ENCODE measurements at regions not wholly inside any gene's neighbourhood (a gene's known extent, or its start where the extent isn't known, plus 50 kb on each side); places are given as distances from the start of the nearest gene placed in this dataset.
A peak's percentile ranks its signal among the peaks of the same experiment; 100 is the strongest.

DNA sequence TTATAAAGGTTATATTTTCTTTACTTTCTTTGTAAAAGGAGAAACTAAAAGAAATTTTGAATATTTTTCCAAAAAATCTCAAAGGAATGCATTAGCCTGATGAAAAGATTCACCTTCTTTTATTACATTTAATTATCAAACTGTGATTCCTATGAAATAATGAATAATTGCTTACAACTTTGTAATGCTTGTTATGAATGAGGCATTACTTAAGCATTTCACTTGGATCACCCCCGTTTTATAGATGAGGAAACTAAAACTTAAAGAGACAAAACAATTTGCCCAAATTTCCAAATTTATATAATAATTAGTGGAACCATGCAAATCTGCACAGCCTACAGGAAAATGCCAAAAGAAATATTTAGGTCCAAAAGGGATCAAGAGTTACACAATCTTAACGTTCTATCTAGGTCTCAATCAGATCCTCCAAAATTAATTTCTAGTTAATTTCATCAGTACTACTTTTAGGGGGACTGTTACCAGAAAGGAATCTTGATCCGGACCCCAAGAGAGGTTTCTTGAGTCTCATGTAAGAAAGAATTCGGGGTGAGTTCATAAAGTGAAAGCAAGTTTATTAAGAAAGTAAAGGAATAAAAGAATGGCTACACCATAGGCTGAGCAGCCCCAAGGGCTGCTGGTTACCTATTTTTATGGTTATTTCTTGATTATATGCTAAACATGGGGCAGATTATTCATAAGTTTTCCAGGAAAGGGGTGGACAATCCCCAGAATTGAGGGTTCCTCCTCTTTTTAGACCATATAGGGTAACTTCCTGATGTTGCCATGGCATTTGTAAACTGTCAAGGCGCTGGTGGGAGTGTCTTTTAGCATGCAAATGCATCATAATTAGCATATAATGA lies 288.0 kb downstream of the ADGB start:
- peak in 1 of 2 donors; percentile 16 for DNase-seq

GRCh38 chr6:146887447-146888077 lies 288.8 kb downstream of the ADGB start:
- no peak for DNase-seq

DNA sequence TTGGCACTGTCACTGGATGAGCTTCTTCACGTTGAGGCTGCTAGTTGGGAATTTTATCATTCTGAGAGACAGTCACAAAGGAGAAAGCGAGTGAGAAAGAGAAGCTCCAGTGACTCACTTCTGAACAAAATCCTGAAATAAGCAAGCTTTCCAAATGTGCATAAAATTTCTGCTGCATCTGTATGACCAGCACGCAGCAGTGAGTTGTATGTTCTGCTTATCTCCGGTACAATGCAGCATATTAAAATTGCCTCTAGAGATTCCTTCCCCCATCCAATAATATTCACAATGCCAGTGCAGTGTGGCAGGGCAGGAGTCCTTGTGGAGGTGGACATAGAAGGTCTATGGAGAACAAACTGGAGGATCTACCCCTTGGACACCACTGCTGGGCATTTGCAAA lies 290.5 kb downstream of the ADGB start:
- DNase-seq: no peak

- DNase-seq: no peak
Measured at GRCh38 chr6:146890172-146890571, 291.4 kb downstream of the ADGB start.

GRCh38 chr6:146890644-146891434 lies 292.1 kb downstream of the ADGB start:
- no peak for DNase-seq

DNA sequence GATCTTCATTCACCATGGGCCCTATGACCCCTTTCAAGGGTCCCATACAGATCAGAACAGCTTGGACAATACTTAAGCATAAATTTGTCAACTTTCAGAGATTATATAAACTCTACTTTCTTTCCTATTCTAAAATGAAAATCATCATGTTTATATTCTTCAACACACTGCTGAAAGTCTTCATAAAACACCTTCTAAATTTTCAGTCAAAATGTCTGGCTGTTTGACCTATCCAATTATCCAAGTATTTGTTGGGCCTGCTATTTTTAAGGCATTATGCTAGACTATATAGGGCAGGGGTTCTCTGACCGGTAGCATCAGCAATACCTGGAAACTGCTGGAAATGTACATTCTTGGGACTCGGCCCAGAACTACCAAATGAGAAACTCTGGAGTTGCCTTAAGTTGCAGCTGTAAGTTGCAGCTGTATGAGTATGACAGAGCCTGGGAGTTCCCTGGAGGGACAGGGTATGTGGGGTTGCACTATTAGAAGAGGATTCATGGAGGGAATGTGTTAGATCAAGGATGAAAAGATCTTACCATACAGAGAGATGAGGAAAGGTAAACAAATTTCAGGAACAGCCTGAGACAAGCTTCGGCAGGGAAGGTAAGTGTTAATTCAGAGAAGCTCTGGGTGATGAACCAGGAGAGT lies 293.0 kb downstream of the ADGB start:
- no peak for DNase-seq

GRCh38 chr6:146892283-146892612 lies 293.5 kb downstream of the ADGB start:
- DNase-seq: no peak

DNA sequence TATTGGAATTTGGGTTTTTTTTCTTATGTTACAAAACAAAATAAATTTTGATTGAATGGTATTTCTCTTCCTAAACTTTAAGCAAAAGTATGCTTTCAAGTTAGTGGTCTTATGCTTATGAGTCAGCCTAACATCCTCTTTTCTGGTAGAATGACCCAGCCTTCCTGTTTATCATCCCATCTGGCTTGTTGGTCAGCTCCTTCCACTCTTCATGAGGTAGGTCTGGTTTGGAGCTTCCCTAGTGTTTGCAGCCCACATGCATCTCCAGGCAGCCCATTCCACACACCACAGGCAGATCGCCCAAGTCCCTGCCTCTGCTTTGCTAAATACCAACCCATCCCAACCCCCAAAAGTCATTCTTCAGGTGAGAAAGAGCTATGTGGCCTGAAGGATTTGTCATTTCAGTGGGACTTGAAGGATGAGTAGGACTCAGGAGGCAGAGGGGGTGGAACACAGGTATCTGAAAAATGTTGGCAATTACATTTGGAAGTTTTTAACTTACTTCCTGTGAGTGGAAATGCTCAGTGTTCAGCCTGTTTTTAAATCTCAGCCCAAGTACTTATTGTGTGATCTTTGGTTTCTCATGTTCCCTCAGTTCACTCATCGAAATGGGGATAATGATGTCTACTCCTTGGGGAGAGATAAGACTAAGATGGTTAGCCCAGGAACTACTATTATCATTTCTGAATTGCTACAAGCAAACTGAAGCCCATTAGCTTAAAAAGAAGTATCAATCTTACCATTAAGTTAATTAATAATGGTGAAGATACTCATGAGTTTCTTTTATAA lies 294.0 kb downstream of the ADGB start:
- DNase-seq: peak in 1 of 2 donors; percentile 31

- no peak for DNase-seq
Measured at GRCh38 chr6:146893690-146894089, 294.9 kb downstream of the ADGB start.

DNA sequence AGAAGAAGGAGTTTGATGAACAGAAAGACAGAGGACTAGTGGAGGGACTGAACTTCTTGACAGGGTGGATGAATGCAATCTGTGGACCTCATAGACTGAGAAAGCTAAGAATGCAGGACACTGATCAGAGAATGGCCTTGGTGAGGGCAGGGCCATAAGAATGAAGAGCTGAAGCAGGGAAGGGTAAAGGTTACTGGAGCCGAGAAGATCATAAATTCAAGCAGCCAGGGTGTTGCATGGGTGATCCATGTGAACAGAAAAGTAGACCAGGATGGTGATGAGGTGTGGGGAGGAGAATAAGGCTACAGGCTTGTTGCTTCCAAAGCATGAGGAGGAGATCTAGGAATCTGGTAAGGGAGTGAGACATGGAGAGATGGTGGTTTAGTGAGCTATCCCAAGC lies 295.9 kb downstream of the ADGB start:
- no peak for DNase-seq

- no peak for DNase-seq
Measured at GRCh38 chr6:146895101-146895771, 296.5 kb downstream of the ADGB start.

DNA sequence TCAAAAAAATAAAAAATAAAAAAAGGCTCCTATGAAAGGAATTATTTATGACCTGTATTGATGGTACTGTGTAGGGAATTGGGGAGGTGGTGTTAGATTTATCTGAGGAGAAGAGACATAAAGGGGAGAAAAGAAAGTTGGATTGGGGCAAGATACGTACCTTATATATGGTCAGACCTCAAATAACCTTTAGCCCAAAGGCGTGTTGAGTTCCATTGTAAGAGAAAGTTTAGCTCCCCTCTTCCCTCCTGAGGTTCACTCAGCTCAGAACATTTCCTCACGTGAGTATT lies 296.9 kb downstream of the ADGB start:
- no peak for DNase-seq

GRCh38 chr6:146896062-146896813 lies 297.5 kb downstream of the ADGB start:
- no peak for DNase-seq

GRCh38 chr6:146896960-146897701 lies 298.4 kb downstream of the ADGB start:
- no peak for DNase-seq

GRCh38 chr6:146898069-146898887 lies 299.5 kb downstream of the ADGB start:
- DNase-seq: no peak

- no peak for DNase-seq
Measured at GRCh38 chr6:146898888-146899227, 300.1 kb downstream of the ADGB start.

GRCh38 chr6:146901940-146902816 lies 302.0 kb upstream of the STXBP5 start:
- no peak for DNase-seq

DNA sequence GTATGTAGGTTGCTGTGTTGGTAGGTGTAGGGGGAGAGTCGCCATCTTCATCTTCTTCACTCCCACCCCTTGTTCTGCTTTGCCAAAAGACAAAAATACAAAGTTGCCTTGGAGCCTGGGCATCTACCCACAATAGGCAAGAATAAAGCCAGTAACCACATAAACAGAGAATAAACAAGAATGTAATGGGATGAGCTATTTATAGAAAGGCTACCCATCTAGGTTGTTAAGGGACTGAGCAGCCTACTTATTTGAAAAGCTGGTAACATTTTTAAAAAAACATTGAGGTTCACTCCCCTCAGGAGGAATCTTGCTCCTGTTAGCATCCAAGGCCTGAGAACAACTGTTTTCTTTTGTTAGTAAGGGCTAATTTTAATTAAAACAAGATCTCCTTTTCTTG lies 301.4 kb upstream of the STXBP5 start:
- DNase-seq: no peak

GRCh38 chr6:146903451-146903850 lies 300.8 kb upstream of the STXBP5 start:
- no peak for DNase-seq

Data from CD4-positive, alpha-beta T cell treated with Interleukin-4 for 1 hour (primary cell).